Tibial artery (tissue), 4 donors: ENCODE measurements at regions not wholly inside any gene's neighbourhood (a gene's known extent, or its start where the extent isn't known, plus 50 kb on each side); places are given as distances from the start of the nearest gene placed in this dataset.

Source experiments
- DNase-seq, 2 donors: peaks; one replicate each; pipeline ENCODE4 v3.0.0-alpha.2; 2019
- H3K27ac ChIP-seq, 2 donors: fragments of 200-600 bp; sonication (generic) in 1 of 2; 1 replicate in 1 of 2; 2 replicates in 1 of 2; pipeline ENCODE4 v1.5.1; 2018 to 2019; ENCODE audit warnings: mild to moderate bottlenecking in 1 of 2
- H3K27me3 ChIP-seq, 2 donors: fragments of 200-600 bp; sonication (generic) in 1 of 2; one replicate each; pipeline versions ENCODE4 v1.5.1 to v1.6.0; 2016 to 2019
- H3K36me3 ChIP-seq, 3 donors: fragments of 200-600 bp; sonication (generic) in 2 of 3; one replicate each; pipeline ENCODE4 v1.5.1; 2016 to 2019; ENCODE audit warnings: mild to moderate bottlenecking in 2 of 3
- H3K4me1 ChIP-seq, 4 donors: fragments of 200-600 bp; sonication (generic) in 2 of 4; 1 replicate in 3 of 4; 2 replicates in 1 of 4; pipeline ENCODE4 v1.5.1; 2016 to 2019
- H3K4me3 ChIP-seq, 2 donors: fragments of 200-600 bp; sonication (generic) in 1 of 2; 1 replicate in 1 of 2; 2 replicates in 1 of 2; pipeline ENCODE4 v1.5.1; 2018 to 2019; ENCODE audit warnings: mild to moderate bottlenecking in 2 of 2
- H3K9me3 ChIP-seq, 3 donors: fragments of 200-600 bp; sonication (generic) in 1 of 3; one replicate each; pipeline ENCODE4 v1.5.1; 2016 to 2019
- intact Hi-C: fragments of 100-400 bp; cut with DNase I; formaldehyde crosslinking; loops from one replicate; pipeline ENCODE4 v1.15.0; 2023; ENCODE audit warnings: low total_unique reads
- TF ChIP-seq, protein P1 (sequence below), 2 experiments: fragments of 200-600 bp in 1 of 2; fragments of 450-650 bp in 1 of 2; IDR thresholded peaks; one replicate each; pipeline ENCODE4 v1.5.1; 2017 to 2019; ENCODE audit warnings: antibody characterized with exemption in 2 of 2, mild to moderate bottlenecking in 1 of 2, moderate library complexity in 1 of 2

DNA sequence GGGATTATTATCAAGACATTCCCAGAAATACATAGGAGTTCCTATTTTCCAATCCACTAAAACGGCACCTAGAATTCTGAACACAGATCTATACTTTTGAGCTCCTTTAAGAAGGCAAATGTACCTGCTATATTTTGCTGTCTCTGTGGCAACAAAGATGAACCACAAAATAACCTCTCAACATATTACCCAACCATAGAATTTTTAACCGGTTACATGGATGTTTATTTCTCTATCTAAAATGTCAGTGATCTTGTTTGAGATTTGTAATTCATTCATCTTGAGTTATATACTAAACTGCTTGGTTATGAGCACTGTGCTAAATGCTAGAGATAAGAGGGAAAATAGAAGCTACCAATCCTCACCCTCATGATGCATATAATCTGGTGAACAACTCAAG, 117.5 kb upstream of the HMGCLL1 start:
- H3K4me3 ChIP-seq = no peak overlapping the region
- H3K36me3 ChIP-seq = no peaks in the 10 kb centered on the region
- DNase-seq = no peak
- H3K27ac ChIP-seq = no peak overlapping the region
- no peaks in the 10 kb centered on the region for H3K4me1 ChIP-seq
- intact Hi-C loops = no loop called here
- TF ChIP-seq, protein P1, sequence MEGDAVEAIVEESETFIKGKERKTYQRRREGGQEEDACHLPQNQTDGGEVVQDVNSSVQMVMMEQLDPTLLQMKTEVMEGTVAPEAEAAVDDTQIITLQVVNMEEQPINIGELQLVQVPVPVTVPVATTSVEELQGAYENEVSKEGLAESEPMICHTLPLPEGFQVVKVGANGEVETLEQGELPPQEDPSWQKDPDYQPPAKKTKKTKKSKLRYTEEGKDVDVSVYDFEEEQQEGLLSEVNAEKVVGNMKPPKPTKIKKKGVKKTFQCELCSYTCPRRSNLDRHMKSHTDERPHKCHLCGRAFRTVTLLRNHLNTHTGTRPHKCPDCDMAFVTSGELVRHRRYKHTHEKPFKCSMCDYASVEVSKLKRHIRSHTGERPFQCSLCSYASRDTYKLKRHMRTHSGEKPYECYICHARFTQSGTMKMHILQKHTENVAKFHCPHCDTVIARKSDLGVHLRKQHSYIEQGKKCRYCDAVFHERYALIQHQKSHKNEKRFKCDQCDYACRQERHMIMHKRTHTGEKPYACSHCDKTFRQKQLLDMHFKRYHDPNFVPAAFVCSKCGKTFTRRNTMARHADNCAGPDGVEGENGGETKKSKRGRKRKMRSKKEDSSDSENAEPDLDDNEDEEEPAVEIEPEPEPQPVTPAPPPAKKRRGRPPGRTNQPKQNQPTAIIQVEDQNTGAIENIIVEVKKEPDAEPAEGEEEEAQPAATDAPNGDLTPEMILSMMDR (IDR thresholded peaks at IDR 0.05) = no peak
- H3K9me3 ChIP-seq = no peaks in the 10 kb centered on the region
- H3K27me3 ChIP-seq = no peaks in the 10 kb centered on the region

DNA sequence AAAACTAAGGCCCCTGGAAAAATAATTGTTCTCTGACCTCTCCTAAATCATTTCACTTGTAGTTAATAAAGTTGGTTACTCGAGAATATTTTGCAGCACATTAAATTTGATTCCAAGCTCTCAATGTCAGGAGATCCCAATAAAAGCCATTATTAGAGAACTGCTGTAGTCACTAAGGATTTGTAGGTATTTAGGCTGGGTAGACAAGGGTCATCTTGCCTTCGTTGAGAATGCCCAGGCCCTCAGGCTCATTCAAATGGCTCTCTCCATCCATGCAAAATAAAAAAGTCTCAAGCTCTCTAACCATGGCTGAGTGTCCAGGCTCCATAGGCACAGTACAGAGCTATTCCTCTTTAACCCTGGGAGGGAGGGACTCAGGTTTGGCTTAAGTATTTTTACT, 117.0 kb upstream of the HMGCLL1 start:
- TF ChIP-seq, protein P1 (IDR thresholded peaks at IDR 0.05) = no peak
- intact Hi-C loops = no loop called here

DNA sequence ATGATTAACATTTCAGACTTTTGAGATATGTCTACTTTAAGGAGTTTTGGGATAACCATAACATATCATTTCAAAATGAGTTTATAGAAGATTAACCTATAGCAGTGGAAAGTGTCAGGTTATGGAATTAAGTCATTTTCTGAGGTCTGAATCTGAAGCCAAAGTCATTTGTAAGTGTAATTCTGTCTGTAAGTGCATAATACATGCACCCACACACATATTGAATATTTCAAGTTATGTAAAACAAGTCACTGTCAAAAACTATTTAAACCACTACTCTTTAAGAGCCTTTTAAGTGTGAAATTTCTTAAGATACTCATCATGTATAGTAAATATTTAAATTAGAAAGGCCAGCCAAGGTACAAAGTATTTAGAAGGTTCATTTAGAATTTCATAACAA, 115.8 kb upstream of the HMGCLL1 start:
- intact Hi-C loops = no loop called here
- TF ChIP-seq, protein P1 (IDR thresholded peaks at IDR 0.05) = no peak

More for the DNA sequence above, 117.0 kb upstream of the HMGCLL1 start:
- no peaks in the 10 kb centered on the region for H3K27me3 ChIP-seq
- no peak overlapping the region for H3K4me3 ChIP-seq
- no peaks in the 10 kb centered on the region for H3K9me3 ChIP-seq
- H3K36me3 ChIP-seq = no peaks in the 10 kb centered on the region
- H3K4me1 ChIP-seq = no peaks in the 10 kb centered on the region
- no peak for DNase-seq
- no peak overlapping the region for H3K27ac ChIP-seq

DNA sequence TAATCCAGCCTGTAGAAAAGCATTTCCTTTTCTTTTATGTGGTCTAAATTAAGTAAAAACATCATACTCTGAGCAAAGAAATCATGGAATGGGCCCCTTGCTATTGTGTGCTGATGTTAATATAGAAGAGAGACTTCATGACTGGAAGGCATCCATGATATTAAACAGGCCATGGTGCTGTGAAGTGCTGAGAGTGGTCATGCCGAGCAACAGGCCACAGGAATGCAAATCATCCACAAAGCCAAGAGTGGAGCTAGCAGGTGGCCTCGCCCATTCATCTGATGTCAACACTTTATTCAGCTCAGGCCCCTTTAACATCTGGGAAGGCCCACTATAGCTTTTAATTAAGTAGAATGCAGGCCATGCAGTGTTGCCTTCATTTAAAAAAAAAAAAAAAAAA, 115.2 kb upstream of the HMGCLL1 start:
- H3K4me1 ChIP-seq = no peaks in the 10 kb centered on the region
- no peaks in the 10 kb centered on the region for H3K36me3 ChIP-seq
- intact Hi-C loops = no loop called here
- no peaks in the 10 kb centered on the region for H3K9me3 ChIP-seq
- no peaks in the 10 kb centered on the region for H3K27me3 ChIP-seq
- no peak overlapping the region for H3K27ac ChIP-seq
- H3K4me3 ChIP-seq = no peak overlapping the region
- TF ChIP-seq, protein P1 (IDR thresholded peaks at IDR 0.05) = no peak
- no peak for DNase-seq

More for the DNA sequence above, 115.8 kb upstream of the HMGCLL1 start:
- Histone ChIP-seq H3K9me3 (no peaks in the 10 kb centered on the region), H3K4me3 (no peak overlapping the region), H3K27me3 (no peaks in the 10 kb centered on the region), H3K4me1 (no peaks in the 10 kb centered on the region), H3K27ac (no peak overlapping the region), H3K36me3 (no peaks in the 10 kb centered on the region)
- no peak for DNase-seq

DNA sequence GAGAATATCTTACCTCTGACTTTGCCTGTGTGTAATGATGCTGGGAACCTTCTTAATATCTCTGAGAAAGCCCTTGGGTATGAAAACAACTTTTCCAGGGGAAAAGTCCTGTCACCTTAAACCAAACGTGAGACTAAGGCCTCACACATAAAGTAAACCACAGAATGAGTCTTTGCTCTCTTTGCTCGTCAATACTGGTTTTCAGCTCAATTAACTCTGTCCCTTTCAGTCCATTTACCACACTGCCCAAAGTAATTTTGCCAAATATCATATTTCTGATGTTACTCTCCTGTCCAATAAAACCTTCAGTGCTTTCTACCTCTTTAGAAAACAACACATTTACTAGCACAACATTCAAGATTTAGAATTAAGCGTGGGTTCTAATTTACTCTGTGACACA, 100.5 kb upstream of the HMGCLL1 start:
- Histone ChIP-seq H3K27ac (no peak overlapping the region), H3K36me3 (no peaks in the 10 kb centered on the region), H3K4me1 (no peaks in the 10 kb centered on the region), H3K9me3 (no peaks in the 10 kb centered on the region), H3K27me3 (no peaks in the 10 kb centered on the region), H3K4me3 (no peak overlapping the region)
- TF ChIP-seq, protein P1 (IDR thresholded peaks at IDR 0.05) = no peak
- intact Hi-C loops = no loop called here
- DNase-seq = no peak
